SK-N-SH (cell line): ENCODE measurements at regions not wholly inside any gene's neighbourhood (a gene's known extent, or its start where the extent isn't known, plus 50 kb on each side); places are given as distances from the start of the nearest gene placed in this dataset.

Experiments
- CTCF ChIA-PET: fragments of 300-600, 350-600 bp; formaldehyde crosslinking; extraction: SDS; loops from one replicate; lab custom pipeline; 2021; lab: Yijun Ruan, JAX
- POLR2A ChIA-PET: fragments of 350-600 bp; sonication (Branson Sonifier 250); formaldehyde crosslinking; extraction: SDS; loops from one replicate; lab custom pipeline; 2020; ENCODE audit warnings: antibody characterized with exemption, inconsistent platforms; lab: Yijun Ruan, JAX
- DNase-seq: peaks from one replicate; pipeline ENCODE4 v3.0.0; 2012
- H2AFZ ChIP-seq: fragments of 200-600 bp; sonication (generic); 2 replicates; pipeline ENCODE4 v1.8.1; 2016; ENCODE audit warnings: antibody characterized with exemption, mild to moderate bottlenecking, low read depth
- H3F3A ChIP-seq: fragments of 200-600 bp; sonication (generic); replicated peaks from 2 replicates; pipeline ENCODE3; 2016; ENCODE audit warnings: antibody characterized with exemption, mild to moderate bottlenecking; ENCODE audit not compliant: insufficient read depth
- H3K27ac ChIP-seq, 2 experiments: fragments of 200-500 bp in 1 of 2; fragments of 200-600 bp in 1 of 2; sonication (Bioruptor generic) in 1 of 2; sonication (generic), shearing (Covaris generic) in 1 of 2; 2 replicates each; pipeline versions ENCODE4 v1.5.1 to v1.6.1; 2014 to 2016; ENCODE audit warnings: low read depth in 2 of 2, inconsistent platforms in 1 of 2, low read length in 1 of 2, mild to moderate bottlenecking in 1 of 2, mixed read lengths in 1 of 2
- H3K27me3 ChIP-seq: fragments of 200-600 bp; sonication (generic), shearing (Covaris generic); 2 replicates; pipeline ENCODE4 v1.6.1; 2016; ENCODE audit warnings: mixed run types; ENCODE audit not compliant: insufficient read depth
- H3K36me3 ChIP-seq, 2 experiments: fragments of 200-500 bp in 1 of 2; fragments of 200-600 bp in 1 of 2; sonication (Bioruptor generic) in 1 of 2; sonication (generic) in 1 of 2; replicated peaks in 1 of 2; 2 replicates each; pipeline versions ENCODE3 to v1.5.1; 2014 to 2016; ENCODE audit warnings: low read length in 1 of 2, mild to moderate bottlenecking in 1 of 2; ENCODE audit not compliant: insufficient read depth in 2 of 2, control insufficient read depth in 1 of 2
- H3K4me1 ChIP-seq, 2 experiments: fragments of 200-500 bp in 1 of 2; fragments of 200-600 bp in 1 of 2; sonication (Bioruptor generic) in 1 of 2; sonication (generic), shearing (Covaris generic) in 1 of 2; 2 replicates each; pipeline versions ENCODE4 v1.5.1 to v1.6.1; 2014 to 2016; ENCODE audit warnings: low read depth in 1 of 2, low read length in 1 of 2, mixed run types in 1 of 2; ENCODE audit not compliant: insufficient read depth in 2 of 2, control insufficient read depth in 1 of 2
- H3K4me2 ChIP-seq: fragments of 200-600 bp; sonication (generic), shearing (Covaris generic); 2 replicates; pipeline ENCODE4 v1.6.1; 2017; ENCODE audit warnings: mixed run types
- H3K4me3 ChIP-seq, 2 experiments: fragments of 200-500 bp in 1 of 2; fragments of 200-600 bp in 1 of 2; sonication (Bioruptor generic) in 1 of 2; sonication (generic), shearing (Covaris generic) in 1 of 2; 2 replicates each; pipeline versions ENCODE4 v1.5.1 to v1.8.1; 2014 to 2016; ENCODE audit warnings: low read depth in 2 of 2, inconsistent platforms in 1 of 2, low read length in 1 of 2, mild to moderate bottlenecking in 1 of 2, mixed read lengths in 1 of 2, moderate library complexity in 1 of 2
- H3K79me2 ChIP-seq: fragments of 200-600 bp; sonication (generic); 2 replicates; pipeline ENCODE4 v1.8.1; 2017; ENCODE audit warnings: mild to moderate bottlenecking; ENCODE audit not compliant: insufficient read depth
- H3K9ac ChIP-seq: fragments of 200-600 bp; sonication (generic); 2 replicates; pipeline ENCODE4 v1.6.1; 2017; ENCODE audit warnings: mixed run types
- H3K9me2 ChIP-seq: fragments of 200-600 bp; sonication (generic); 2 replicates; pipeline ENCODE4 v1.6.1; 2017; ENCODE audit warnings: mixed run types
- H3K9me3 ChIP-seq: fragments of 200-600 bp; sonication (generic); 2 replicates; pipeline ENCODE4 v1.6.1; 2017; ENCODE audit warnings: mixed run types, mild to moderate bottlenecking, moderate library complexity
- H4K20me1 ChIP-seq: fragments of 200-600 bp; sonication (generic); 2 replicates; pipeline ENCODE4 v1.6.1; 2017; ENCODE audit warnings: mild to moderate bottlenecking, mixed run types; ENCODE audit not compliant: insufficient read depth
- ELF1 ChIP-seq: IDR thresholded peaks from 2 replicates; pipeline ENCODE4 v1.4.0; 2012
- EP300 ChIP-seq, 2 experiments: IDR thresholded peaks; 2 replicates each; pipeline versions ENCODE4 v1.4.0 to v1.6.1; 2012; ENCODE audit warnings: borderline replicate concordance in 1 of 2, low read depth in 1 of 2, low read length in 1 of 2
- EZH2phosphoT487 ChIP-seq: fragments of 200-600 bp; sonication (generic); IDR thresholded peaks from 2 replicates; pipeline ENCODE4 v1.6.1; 2017; ENCODE audit warnings: low read depth, mixed run types, mild to moderate bottlenecking, antibody characterized with exemption, moderate library complexity, borderline replicate concordance
- FOXM1 ChIP-seq: IDR thresholded peaks from 2 replicates; pipeline ENCODE4 v1.4.0; 2012; ENCODE audit warnings: low read depth, mild to moderate bottlenecking
- JUND ChIP-seq: IDR thresholded peaks from 2 replicates; pipeline ENCODE4 v1.4.0; 2012
- MEF2A ChIP-seq: IDR thresholded peaks from 2 replicates; pipeline ENCODE4 v1.4.0; 2012; ENCODE audit warnings: low read depth, borderline replicate concordance
- NFIC ChIP-seq: IDR thresholded peaks from 2 replicates; pipeline ENCODE4 v1.4.0; 2012; ENCODE audit warnings: borderline replicate concordance
- NRF1 ChIP-seq: IDR thresholded peaks from 2 replicates; pipeline ENCODE4 v1.6.1; 2012; ENCODE audit warnings: low read depth, mild to moderate bottlenecking, low read length
- POLR2AphosphoS5 ChIP-seq: IDR thresholded peaks from 2 replicates; pipeline ENCODE4 v1.6.1; 2012; ENCODE audit warnings: low read depth, low read length
- SIN3A ChIP-seq: IDR thresholded peaks from 2 replicates; pipeline ENCODE4 v1.6.1; 2012; ENCODE audit warnings: low read depth, mild to moderate bottlenecking, low read length, moderate library complexity, borderline replicate concordance
- TAF1 ChIP-seq: IDR thresholded peaks from 2 replicates; pipeline ENCODE4 v1.6.1; 2012; ENCODE audit warnings: low read depth, mild to moderate bottlenecking, low read length, moderate library complexity, borderline replicate concordance
- TCF12 ChIP-seq: IDR thresholded peaks from 2 replicates; pipeline ENCODE4 v1.4.0; 2012
- TEAD4 ChIP-seq: IDR thresholded peaks from 2 replicates; pipeline ENCODE4 v1.4.0; 2012; ENCODE audit warnings: mild to moderate bottlenecking, borderline replicate concordance; ENCODE audit not compliant: insufficient read depth
- TF ChIP-seq, protein P1 (sequence below): IDR thresholded peaks from 2 replicates; pipeline ENCODE4; 2012
- TF ChIP-seq, protein P2 (sequence below): IDR thresholded peaks from 2 replicates; pipeline ENCODE4 v1.4.0; 2012; ENCODE audit warnings: low read depth, borderline replicate concordance
- TF ChIP-seq, protein P3 (sequence below): IDR thresholded peaks from 2 replicates; pipeline ENCODE4 v1.6.1; 2012; ENCODE audit warnings: mild to moderate bottlenecking, low read depth, low read length, moderate library complexity
- TF ChIP-seq, protein P4 (sequence below): IDR thresholded peaks from 2 replicates; pipeline ENCODE4 v1.4.0; 2012; ENCODE audit warnings: low read depth
- TF ChIP-seq, protein P5 (sequence below): fragments of 150-350 bp; IDR thresholded peaks from 2 replicates; pipeline ENCODE4 v1.6.1; 2016; ENCODE audit warnings: mild to moderate bottlenecking, low read depth, low read length

DNA sequence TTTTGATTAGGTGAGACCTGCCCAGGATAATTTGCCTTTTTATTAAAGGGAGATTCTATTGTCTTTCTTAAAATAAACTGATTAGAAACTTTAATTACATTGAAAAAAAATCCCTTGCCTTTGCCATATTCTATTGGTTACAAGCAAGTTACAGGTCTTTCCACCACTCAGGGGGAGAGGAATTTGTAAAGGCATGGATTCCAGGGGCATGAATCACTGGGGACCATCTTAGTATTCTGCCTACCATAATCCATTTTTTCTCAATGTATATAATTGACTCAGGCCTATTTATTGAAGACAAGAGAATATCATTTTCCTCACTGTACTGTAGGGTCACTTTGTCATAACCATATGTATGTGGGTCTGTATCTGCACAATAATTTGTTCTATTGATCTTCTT is 124.3 kb upstream of the PDE4B start:
- H3K79me2 ChIP-seq, result no peaks in the 10 kb centered on the region
- ChIA-PET POLR2A (no interaction called here), CTCF (interaction anchor here (2.4 kb wide), 1 partner anchor 19 kb away, joined by 10 read pairs; no protein-coding TSS in a partner anchor)
- H3K27me3 ChIP-seq, result no peaks in the 10 kb centered on the region
- no peak overlapping the region for H2AFZ ChIP-seq
- no peaks in the 10 kb centered on the region for H3F3A ChIP-seq
- H4K20me1 ChIP-seq, result no peaks in the 10 kb centered on the region
- no peak overlapping the region for H3K4me3 ChIP-seq
- no peaks in the 10 kb centered on the region for H3K4me1 ChIP-seq
- no peaks in the 10 kb centered on the region for H3K36me3 ChIP-seq
- H3K27ac ChIP-seq, result no peak overlapping the region
- H3K4me2 ChIP-seq, result no peak overlapping the region
- TF ChIP-seq POLR2AphosphoS5 (no peak), MEF2A (no peak), TCF12 (no peak), ELF1 (no peak), EP300 (IDR thresholded peaks at IDR 0.05; ENCODE audit: borderline replicate concordance in 1 of 2, low read depth in 1 of 2, low read length in 1 of 2) (no peak), TEAD4 (no peak), FOXM1 (no peak), NFIC (no peak), EZH2phosphoT487 (no peak), SIN3A (no peak), NRF1 (no peak), TAF1 (no peak), JUND (no peak)
- TF ChIP-seq, protein P1, sequence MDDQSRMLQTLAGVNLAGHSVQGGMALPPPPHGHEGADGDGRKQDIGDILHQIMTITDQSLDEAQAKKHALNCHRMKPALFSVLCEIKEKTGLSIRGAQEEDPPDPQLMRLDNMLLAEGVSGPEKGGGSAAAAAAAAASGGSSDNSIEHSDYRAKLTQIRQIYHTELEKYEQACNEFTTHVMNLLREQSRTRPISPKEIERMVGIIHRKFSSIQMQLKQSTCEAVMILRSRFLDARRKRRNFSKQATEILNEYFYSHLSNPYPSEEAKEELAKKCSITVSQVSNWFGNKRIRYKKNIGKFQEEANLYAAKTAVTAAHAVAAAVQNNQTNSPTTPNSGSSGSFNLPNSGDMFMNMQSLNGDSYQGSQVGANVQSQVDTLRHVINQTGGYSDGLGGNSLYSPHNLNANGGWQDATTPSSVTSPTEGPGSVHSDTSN, result no peak
- TF ChIP-seq, protein P2, sequence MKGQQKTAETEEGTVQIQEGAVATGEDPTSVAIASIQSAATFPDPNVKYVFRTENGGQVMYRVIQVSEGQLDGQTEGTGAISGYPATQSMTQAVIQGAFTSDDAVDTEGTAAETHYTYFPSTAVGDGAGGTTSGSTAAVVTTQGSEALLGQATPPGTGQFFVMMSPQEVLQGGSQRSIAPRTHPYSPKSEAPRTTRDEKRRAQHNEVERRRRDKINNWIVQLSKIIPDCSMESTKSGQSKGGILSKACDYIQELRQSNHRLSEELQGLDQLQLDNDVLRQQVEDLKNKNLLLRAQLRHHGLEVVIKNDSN, result no peak
- TF ChIP-seq, protein P3, sequence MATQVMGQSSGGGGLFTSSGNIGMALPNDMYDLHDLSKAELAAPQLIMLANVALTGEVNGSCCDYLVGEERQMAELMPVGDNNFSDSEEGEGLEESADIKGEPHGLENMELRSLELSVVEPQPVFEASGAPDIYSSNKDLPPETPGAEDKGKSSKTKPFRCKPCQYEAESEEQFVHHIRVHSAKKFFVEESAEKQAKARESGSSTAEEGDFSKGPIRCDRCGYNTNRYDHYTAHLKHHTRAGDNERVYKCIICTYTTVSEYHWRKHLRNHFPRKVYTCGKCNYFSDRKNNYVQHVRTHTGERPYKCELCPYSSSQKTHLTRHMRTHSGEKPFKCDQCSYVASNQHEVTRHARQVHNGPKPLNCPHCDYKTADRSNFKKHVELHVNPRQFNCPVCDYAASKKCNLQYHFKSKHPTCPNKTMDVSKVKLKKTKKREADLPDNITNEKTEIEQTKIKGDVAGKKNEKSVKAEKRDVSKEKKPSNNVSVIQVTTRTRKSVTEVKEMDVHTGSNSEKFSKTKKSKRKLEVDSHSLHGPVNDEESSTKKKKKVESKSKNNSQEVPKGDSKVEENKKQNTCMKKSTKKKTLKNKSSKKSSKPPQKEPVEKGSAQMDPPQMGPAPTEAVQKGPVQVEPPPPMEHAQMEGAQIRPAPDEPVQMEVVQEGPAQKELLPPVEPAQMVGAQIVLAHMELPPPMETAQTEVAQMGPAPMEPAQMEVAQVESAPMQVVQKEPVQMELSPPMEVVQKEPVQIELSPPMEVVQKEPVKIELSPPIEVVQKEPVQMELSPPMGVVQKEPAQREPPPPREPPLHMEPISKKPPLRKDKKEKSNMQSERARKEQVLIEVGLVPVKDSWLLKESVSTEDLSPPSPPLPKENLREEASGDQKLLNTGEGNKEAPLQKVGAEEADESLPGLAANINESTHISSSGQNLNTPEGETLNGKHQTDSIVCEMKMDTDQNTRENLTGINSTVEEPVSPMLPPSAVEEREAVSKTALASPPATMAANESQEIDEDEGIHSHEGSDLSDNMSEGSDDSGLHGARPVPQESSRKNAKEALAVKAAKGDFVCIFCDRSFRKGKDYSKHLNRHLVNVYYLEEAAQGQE, result no peak
- TF ChIP-seq, protein P4, sequence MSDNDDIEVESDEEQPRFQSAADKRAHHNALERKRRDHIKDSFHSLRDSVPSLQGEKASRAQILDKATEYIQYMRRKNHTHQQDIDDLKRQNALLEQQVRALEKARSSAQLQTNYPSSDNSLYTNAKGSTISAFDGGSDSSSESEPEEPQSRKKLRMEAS, result no peak
- TF ChIP-seq, protein P5, sequence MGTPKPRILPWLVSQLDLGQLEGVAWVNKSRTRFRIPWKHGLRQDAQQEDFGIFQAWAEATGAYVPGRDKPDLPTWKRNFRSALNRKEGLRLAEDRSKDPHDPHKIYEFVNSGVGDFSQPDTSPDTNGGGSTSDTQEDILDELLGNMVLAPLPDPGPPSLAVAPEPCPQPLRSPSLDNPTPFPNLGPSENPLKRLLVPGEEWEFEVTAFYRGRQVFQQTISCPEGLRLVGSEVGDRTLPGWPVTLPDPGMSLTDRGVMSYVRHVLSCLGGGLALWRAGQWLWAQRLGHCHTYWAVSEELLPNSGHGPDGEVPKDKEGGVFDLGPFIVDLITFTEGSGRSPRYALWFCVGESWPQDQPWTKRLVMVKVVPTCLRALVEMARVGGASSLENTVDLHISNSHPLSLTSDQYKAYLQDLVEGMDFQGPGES, result no peak
- no peaks in the 10 kb centered on the region for H3K9me3 ChIP-seq
- no peak overlapping the region for H3K9ac ChIP-seq
- no peaks in the 10 kb centered on the region for H3K9me2 ChIP-seq
- DNase-seq, result no peak
